GM12878 (cell line): ENCODE measurements at regions not wholly inside any gene's neighbourhood (a gene's known extent, or its start where the extent isn't known, plus 50 kb on each side); places are given as distances from the start of the nearest gene placed in this dataset.

Source experiments
- BRCA1 ChIP-seq: IDR thresholded peaks from 2 replicates; pipeline ENCODE4 v1.6.1; 2011; ENCODE audit warnings: low read depth, low read length, improper control_type of control experiment
- CTCF ChIP-seq, 3 experiments: IDR thresholded peaks in 2 of 3; conservative IDR thresholded peaks in 1 of 3; 2 replicates each; pipeline ENCODE4 v1.5.1; 2011; ENCODE audit warnings: low read depth in 3 of 3, low read length in 3 of 3, mild to moderate bottlenecking in 3 of 3, control low read depth in 2 of 3, moderate library complexity in 2 of 3, inconsistent platforms in 1 of 3, mixed read lengths in 1 of 3; ENCODE audit not compliant: control insufficient read depth in 2 of 3, insufficient read depth in 1 of 3; ENCODE audit errors: extremely low read depth in 1 of 3
- DPF2 ChIP-seq: fragments of 450-650 bp; IDR thresholded peaks from 2 replicates; pipeline ENCODE4 v1.6.1; 2017; ENCODE audit warnings: mild to moderate bottlenecking
- EP300 ChIP-seq, 2 experiments: fragments of 150-350 bp in 1 of 2; IDR thresholded peaks; 2 replicates each; pipeline ENCODE4 v1.6.1; 2011 to 2012; ENCODE audit warnings: low read depth in 2 of 2, low read length in 2 of 2, borderline replicate concordance in 1 of 2, improper control_type of control experiment in 1 of 2, inconsistent platforms in 1 of 2; ENCODE audit not compliant: control insufficient read depth in 1 of 2
- ETV6 ChIP-seq, 2 experiments: fragments of 450-650 bp in 1 of 2; IDR thresholded peaks in 1 of 2; conservative IDR thresholded peaks in 1 of 2; 2 replicates each; pipeline ENCODE4 v1.6.1; 2014; ENCODE audit warnings: antibody characterized with exemption in 1 of 2, borderline replicate concordance in 1 of 2, low read depth in 1 of 2, mild to moderate bottlenecking in 1 of 2, moderate library complexity in 1 of 2
- HDGF ChIP-seq: fragments of 450-650 bp; IDR thresholded peaks from 2 replicates; pipeline ENCODE4 v1.6.1; 2016; ENCODE audit warnings: antibody characterized with exemption
- POLR2A ChIP-seq: IDR thresholded peaks from 2 replicates; pipeline ENCODE4 v1.6.1; 2011; ENCODE audit warnings: low read depth, mild to moderate bottlenecking, low read length
- TAF1 ChIP-seq: IDR thresholded peaks from 2 replicates; pipeline ENCODE4 v1.6.1; 2011; ENCODE audit warnings: mild to moderate bottlenecking, low read depth, low read length, borderline replicate concordance
- TF ChIP-seq, protein P1 (sequence below): IDR thresholded peaks from 2 replicates; pipeline ENCODE4 v1.6.1; 2012; ENCODE audit warnings: improper control_type of control experiment, low read depth, low read length; ENCODE audit not compliant: insufficient replicate concordance
- TF ChIP-seq, protein P2 (sequence below): IDR thresholded peaks from 2 replicates; pipeline ENCODE4 v1.6.1; 2012; ENCODE audit warnings: low read depth, low read length, improper control_type of control experiment
- TF ChIP-seq, protein P3 (sequence below): fragments of 450-650 bp; IDR thresholded peaks from 2 replicates; pipeline ENCODE4 v1.6.1; 2017; ENCODE audit warnings: mild to moderate bottlenecking, moderate library complexity

- TF ChIP-seq CTCF (IDR thresholded peaks at IDR 0.05 in 2 of 3, conservative IDR thresholded peaks at IDR 0.05 in 1 of 3; ENCODE audit: control insufficient read depth in 2 of 3, extremely low read depth in 1 of 3, insufficient read depth in 1 of 3, low read depth in 3 of 3, low read length in 3 of 3) (no peak), HDGF (no peak), POLR2A (no peak), TAF1 (no peak), ETV6 (conservative IDR thresholded peaks at IDR 0.05 in 1 of 2, IDR thresholded peaks at IDR 0.05 in 1 of 2; ENCODE audit: borderline replicate concordance in 1 of 2, low read depth in 1 of 2) (no peak), EP300 (IDR thresholded peaks at IDR 0.05; ENCODE audit: borderline replicate concordance in 1 of 2, control insufficient read depth in 1 of 2, low read depth in 2 of 2, low read length in 2 of 2) (no peak), BRCA1 (no peak), DPF2 (no peak)
- TF ChIP-seq, protein P1, sequence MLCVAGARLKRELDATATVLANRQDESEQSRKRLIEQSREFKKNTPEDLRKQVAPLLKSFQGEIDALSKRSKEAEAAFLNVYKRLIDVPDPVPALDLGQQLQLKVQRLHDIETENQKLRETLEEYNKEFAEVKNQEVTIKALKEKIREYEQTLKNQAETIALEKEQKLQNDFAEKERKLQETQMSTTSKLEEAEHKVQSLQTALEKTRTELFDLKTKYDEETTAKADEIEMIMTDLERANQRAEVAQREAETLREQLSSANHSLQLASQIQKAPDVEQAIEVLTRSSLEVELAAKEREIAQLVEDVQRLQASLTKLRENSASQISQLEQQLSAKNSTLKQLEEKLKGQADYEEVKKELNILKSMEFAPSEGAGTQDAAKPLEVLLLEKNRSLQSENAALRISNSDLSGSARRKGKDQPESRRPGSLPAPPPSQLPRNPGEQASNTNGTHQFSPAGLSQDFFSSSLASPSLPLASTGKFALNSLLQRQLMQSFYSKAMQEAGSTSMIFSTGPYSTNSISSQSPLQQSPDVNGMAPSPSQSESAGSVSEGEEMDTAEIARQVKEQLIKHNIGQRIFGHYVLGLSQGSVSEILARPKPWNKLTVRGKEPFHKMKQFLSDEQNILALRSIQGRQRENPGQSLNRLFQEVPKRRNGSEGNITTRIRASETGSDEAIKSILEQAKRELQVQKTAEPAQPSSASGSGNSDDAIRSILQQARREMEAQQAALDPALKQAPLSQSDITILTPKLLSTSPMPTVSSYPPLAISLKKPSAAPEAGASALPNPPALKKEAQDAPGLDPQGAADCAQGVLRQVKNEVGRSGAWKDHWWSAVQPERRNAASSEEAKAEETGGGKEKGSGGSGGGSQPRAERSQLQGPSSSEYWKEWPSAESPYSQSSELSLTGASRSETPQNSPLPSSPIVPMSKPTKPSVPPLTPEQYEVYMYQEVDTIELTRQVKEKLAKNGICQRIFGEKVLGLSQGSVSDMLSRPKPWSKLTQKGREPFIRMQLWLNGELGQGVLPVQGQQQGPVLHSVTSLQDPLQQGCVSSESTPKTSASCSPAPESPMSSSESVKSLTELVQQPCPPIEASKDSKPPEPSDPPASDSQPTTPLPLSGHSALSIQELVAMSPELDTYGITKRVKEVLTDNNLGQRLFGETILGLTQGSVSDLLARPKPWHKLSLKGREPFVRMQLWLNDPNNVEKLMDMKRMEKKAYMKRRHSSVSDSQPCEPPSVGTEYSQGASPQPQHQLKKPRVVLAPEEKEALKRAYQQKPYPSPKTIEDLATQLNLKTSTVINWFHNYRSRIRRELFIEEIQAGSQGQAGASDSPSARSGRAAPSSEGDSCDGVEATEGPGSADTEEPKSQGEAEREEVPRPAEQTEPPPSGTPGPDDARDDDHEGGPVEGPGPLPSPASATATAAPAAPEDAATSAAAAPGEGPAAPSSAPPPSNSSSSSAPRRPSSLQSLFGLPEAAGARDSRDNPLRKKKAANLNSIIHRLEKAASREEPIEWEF, result no peak
- TF ChIP-seq, protein P2, sequence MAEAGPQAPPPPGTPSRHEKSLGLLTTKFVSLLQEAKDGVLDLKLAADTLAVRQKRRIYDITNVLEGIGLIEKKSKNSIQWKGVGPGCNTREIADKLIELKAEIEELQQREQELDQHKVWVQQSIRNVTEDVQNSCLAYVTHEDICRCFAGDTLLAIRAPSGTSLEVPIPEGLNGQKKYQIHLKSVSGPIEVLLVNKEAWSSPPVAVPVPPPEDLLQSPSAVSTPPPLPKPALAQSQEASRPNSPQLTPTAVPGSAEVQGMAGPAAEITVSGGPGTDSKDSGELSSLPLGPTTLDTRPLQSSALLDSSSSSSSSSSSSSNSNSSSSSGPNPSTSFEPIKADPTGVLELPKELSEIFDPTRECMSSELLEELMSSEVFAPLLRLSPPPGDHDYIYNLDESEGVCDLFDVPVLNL, result no peak
- TF ChIP-seq, protein P3, sequence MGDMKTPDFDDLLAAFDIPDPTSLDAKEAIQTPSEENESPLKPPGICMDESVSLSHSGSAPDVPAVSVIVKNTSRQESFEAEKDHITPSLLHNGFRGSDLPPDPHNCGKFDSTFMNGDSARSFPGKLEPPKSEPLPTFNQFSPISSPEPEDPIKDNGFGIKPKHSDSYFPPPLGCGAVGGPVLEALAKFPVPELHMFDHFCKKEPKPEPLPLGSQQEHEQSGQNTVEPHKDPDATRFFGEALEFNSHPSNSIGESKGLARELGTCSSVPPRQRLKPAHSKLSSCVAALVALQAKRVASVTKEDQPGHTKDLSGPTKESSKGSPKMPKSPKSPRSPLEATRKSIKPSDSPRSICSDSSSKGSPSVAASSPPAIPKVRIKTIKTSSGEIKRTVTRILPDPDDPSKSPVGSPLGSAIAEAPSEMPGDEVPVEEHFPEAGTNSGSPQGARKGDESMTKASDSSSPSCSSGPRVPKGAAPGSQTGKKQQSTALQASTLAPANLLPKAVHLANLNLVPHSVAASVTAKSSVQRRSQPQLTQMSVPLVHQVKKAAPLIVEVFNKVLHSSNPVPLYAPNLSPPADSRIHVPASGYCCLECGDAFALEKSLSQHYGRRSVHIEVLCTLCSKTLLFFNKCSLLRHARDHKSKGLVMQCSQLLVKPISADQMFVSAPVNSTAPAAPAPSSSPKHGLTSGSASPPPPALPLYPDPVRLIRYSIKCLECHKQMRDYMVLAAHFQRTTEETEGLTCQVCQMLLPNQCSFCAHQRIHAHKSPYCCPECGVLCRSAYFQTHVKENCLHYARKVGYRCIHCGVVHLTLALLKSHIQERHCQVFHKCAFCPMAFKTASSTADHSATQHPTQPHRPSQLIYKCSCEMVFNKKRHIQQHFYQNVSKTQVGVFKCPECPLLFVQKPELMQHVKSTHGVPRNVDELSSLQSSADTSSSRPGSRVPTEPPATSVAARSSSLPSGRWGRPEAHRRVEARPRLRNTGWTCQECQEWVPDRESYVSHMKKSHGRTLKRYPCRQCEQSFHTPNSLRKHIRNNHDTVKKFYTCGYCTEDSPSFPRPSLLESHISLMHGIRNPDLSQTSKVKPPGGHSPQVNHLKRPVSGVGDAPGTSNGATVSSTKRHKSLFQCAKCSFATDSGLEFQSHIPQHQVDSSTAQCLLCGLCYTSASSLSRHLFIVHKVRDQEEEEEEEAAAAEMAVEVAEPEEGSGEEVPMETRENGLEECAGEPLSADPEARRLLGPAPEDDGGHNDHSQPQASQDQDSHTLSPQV, result no peak
Observed at GRCh38 chr10:7027913-7028808, 382.7 kb downstream of the SFMBT2 start.
